Activated B cell treated with CpG ODN at 0.5 μM for 24 hours (primary cell): ENCODE measurements at regions not wholly inside any gene's neighbourhood (a gene's known extent, or its start where the extent isn't known, plus 50 kb on each side); places are given as distances from the start of the nearest gene placed in this dataset.
"Not testable (repeated sequence)": the region's sequence is repeated elsewhere in the genome, so short reads cannot be mapped to it uniquely, and the experiment has no call there.

Experiments
- ATAC-seq: fragments of 200-7000 bp; cut with Tn5 transposase; one replicate; pipeline ENCODE4 v1.10.0; 2021; ENCODE audit warnings: low read depth, mild to moderate bottlenecking, moderate library complexity
- CTCF ChIA-PET: fragments of 350-600 bp; sonication (Branson Sonifier 250); formaldehyde crosslinking; loops from one replicate; lab custom pipeline; 2021; ENCODE audit warnings: antibody characterized with exemption; lab: Charles Lee
- POLR2A ChIA-PET: fragments of 350-600 bp; sonication (Branson Sonifier 250); formaldehyde crosslinking; loops from one replicate; lab custom pipeline; 2021; ENCODE audit warnings: antibody characterized with exemption; lab: Charles Lee
- DNase-seq: peaks from one replicate; pipeline ENCODE4 v3.0.0; 2022
- H3K27ac Mint-ChIP-seq: one replicate; pipeline ENCODE4 v1.8.0; 2020; ENCODE audit warnings: mixed read lengths
- H3K27me3 Mint-ChIP-seq: one replicate; pipeline ENCODE4 v1.8.0; 2021; ENCODE audit warnings: mixed read lengths
- H3K36me3 Mint-ChIP-seq: one replicate; pipeline ENCODE4 v1.8.0; 2021; ENCODE audit warnings: low read depth, mixed read lengths
- H3K4me1 Mint-ChIP-seq: one replicate; pipeline ENCODE4 v1.8.0; 2021; ENCODE audit warnings: mixed read lengths
- H3K4me3 Mint-ChIP-seq: one replicate; pipeline ENCODE4 v1.8.0; 2020; ENCODE audit warnings: mild to moderate bottlenecking, mixed read lengths
- H3K9me3 Mint-ChIP-seq: one replicate; pipeline ENCODE4 v1.8.0; 2020; ENCODE audit warnings: mixed read lengths
- intact Hi-C: fragments of 100-400 bp; cut with micrococcal nuclease; formaldehyde crosslinking; loops from one replicate; pipeline ENCODE4 v1.15.1; 2024
- TF ChIP-seq, protein P1 (sequence below): fragments of 200-600 bp; IDR thresholded peaks from one replicate; pipeline ENCODE4 v1.8.0; 2022; ENCODE audit warnings: antibody characterized with exemption, mild to moderate bottlenecking

DNA sequence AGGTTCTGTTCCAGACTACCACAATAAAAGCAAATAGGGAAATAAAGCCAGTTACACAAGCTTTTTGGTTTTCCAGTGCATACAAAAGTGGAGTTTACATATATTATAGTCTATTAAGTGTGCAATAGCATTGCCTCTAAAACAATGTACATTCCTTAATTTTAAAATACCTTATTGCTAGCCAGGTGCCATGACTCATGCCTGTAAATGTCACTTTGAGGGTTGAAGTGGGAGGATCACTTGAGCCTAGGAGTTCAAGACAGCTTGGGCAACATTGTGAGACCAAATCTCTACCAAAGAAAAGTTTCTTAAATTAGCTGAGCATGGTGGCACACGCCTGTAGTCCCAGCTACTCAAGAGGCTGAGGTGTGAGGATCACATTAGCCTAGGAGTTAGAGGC is 52.9 kb upstream of the IMP4 start:
- Mint-ChIP-seq H3K9me3 (no peaks in the 10 kb centered on the region), H3K4me1 (no peaks in the 10 kb centered on the region), H3K36me3 (no peaks in the 10 kb centered on the region), H3K27ac (no peak overlapping the region), H3K27me3 (peaks cover 13% of the 10 kb centered on the region), H3K4me3 (no peak overlapping the region)
- CTCF ChIA-PET = no interaction called here
- ATAC-seq = no peak
- TF ChIP-seq, protein P1, sequence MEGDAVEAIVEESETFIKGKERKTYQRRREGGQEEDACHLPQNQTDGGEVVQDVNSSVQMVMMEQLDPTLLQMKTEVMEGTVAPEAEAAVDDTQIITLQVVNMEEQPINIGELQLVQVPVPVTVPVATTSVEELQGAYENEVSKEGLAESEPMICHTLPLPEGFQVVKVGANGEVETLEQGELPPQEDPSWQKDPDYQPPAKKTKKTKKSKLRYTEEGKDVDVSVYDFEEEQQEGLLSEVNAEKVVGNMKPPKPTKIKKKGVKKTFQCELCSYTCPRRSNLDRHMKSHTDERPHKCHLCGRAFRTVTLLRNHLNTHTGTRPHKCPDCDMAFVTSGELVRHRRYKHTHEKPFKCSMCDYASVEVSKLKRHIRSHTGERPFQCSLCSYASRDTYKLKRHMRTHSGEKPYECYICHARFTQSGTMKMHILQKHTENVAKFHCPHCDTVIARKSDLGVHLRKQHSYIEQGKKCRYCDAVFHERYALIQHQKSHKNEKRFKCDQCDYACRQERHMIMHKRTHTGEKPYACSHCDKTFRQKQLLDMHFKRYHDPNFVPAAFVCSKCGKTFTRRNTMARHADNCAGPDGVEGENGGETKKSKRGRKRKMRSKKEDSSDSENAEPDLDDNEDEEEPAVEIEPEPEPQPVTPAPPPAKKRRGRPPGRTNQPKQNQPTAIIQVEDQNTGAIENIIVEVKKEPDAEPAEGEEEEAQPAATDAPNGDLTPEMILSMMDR = no peak
- intact Hi-C loops = no loop called here
- no peak for DNase-seq
- POLR2A ChIA-PET = no interaction called here

DNA sequence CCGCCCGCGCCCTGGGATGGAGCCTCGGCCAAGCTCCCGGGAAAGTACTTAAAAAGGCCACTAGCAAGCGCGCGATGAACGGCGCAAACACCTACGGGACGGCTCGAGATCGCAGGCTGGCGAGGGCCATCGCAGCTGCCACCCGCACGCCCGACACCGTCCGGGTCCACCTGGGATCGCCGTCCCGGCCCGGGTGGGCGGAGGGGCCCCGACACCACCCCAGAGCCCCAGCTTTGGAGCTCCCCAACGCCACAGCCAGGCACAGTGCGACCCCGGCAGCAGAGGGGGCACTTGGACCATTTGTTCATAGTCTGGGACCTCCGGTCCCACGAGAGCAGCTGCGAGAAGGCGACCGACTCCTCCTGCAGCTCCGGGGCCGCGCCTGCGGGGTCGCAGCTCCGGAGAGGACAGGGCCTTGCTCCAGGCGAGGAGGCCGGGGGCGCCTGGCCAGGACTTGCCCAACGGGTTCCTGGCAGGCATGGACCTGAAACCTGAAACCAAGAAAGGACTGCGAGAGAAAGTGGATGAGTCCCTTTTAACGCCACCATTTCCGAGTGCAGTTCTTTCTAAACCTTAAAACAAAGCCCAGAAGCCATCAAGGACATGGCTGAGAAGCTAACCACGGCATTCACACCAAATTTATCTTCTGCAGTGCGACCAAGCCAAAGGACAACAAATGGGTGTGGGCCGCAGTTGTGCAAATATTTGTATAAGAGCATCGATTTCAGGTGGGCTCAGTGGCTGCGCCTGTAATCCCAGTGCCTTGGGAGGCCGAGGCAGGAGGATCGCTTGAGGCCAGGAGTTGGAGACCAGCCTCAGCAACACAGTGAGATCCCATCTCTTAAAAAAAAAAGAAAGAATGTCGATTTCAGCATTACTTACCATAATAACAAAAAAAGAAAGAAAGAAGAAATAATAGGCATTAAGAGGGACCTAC is 54.0 kb upstream of the IMP4 start:
- ChIA-PET CTCF (no interaction called here), POLR2A (no interaction called here)
- no peaks in the 10 kb centered on the region for H3K36me3 Mint-ChIP-seq
- DNase-seq (no peak), ATAC-seq (no peak)
- intact Hi-C loops = no loop called here
- H3K27ac Mint-ChIP-seq = no peak overlapping the region
- H3K4me3 Mint-ChIP-seq = no peak overlapping the region
- H3K9me3 Mint-ChIP-seq = no peaks in the 10 kb centered on the region
- TF ChIP-seq, protein P1 = no peak
- peaks cover 6% of the 10 kb centered on the region for H3K27me3 Mint-ChIP-seq
- H3K4me1 Mint-ChIP-seq = no peaks in the 10 kb centered on the region

DNA sequence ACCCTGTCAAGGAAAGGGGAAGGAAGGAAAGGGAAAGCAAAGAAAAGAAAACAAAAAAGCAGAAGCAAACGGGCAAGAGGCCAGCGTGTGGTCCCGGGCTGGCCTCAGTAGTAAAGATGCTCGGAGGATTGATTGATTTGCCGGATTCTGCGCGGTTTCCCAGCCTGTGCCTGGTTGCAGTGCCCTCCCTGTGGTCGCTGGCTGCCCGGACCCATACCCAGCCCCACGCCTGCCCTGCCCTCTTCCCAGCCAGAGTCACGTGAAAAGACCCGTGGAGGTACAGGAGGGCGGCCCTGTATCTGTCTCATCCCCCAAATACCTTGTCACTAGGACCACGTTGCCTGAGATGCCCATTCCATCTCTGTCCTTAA is 55.1 kb upstream of the IMP4 start:
- TF ChIP-seq, protein P1 = no peak
- Mint-ChIP-seq H3K27me3 (peaks cover 5% of the 10 kb centered on the region), H3K4me3 (no peak overlapping the region), H3K36me3 (no peaks in the 10 kb centered on the region), H3K9me3 (no peaks in the 10 kb centered on the region), H3K27ac (no peak overlapping the region), H3K4me1 (no peaks in the 10 kb centered on the region)
- ATAC-seq (no peak), DNase-seq (no peak)
- intact Hi-C loops = no loop called here
- POLR2A ChIA-PET = no interaction called here
- CTCF ChIA-PET = no interaction called here

DNA sequence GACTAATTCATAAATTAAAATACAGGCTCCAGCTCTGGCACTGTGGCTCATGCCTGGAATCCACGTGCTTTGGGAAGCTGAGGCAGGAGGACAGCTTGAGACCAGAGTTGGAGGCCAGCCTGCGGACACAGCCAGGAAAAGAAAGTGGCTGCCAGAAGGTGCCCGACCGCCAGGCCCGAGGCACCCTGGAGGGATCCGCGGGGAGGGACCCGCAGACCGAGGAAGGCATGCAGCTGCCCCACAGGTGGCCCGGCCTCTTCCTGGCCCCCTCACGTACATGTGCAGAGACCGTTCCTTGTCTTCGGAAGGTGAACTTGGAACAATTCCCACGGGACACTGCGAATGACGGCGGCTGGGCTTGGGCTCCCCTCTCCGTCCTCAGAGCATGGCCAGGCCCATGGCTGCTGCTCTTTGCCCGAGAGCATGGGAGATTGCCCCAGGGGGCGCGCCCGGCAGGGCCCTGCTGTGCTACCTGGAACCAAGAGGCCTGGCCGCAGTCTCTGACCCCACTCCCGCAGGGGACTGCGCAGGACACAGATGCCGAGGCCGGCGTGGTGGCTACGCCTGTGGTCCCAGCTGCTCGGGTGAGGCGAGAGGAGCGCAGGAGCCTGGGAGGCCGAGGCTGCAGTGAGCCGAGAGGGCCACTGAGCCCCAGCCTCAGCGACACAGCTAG is 55.6 kb upstream of the IMP4 start:
- H3K27me3 Mint-ChIP-seq = peaks cover 5% of the 10 kb centered on the region
- ATAC-seq (no peak), DNase-seq (no peak)
- H3K4me3 Mint-ChIP-seq = no peak overlapping the region
- H3K27ac Mint-ChIP-seq = no peak overlapping the region
- H3K4me1 Mint-ChIP-seq = no peaks in the 10 kb centered on the region
- POLR2A ChIA-PET = no interaction called here
- H3K9me3 Mint-ChIP-seq = no peaks in the 10 kb centered on the region
- no peaks in the 10 kb centered on the region for H3K36me3 Mint-ChIP-seq
- TF ChIP-seq, protein P1 = no peak
- intact Hi-C loops = no loop called here
- CTCF ChIA-PET = no interaction called here

DNA sequence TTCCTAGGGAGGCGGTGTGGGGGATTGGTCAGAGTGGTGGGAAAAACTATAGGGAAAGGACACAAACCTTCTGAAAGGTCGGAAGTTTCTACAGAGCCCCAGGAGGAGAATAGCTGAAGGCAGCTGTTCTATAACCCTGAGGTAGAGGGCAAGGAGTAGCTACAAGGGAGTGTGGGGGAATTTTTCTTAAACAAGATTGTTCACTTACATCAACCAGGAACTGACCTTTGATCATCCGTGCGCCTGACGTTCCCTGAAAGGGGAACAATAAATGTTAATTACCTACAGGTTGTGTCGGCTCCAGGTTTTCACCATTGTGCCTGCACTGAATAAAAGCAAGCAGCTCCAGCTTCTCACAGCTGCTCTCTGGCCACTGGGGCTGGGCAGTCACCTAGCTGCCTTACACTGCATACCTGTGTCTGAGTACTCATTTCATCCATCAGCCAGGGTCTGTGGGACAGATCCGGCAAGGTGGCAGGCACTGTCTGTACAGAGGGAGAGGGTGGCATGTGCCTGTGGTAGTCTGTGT is 59.3 kb upstream of the IMP4 start:
- H3K9me3 Mint-ChIP-seq, H3K36me3 Mint-ChIP-seq, DNase-seq, CTCF ChIA-PET, ATAC-seq, H3K4me1 Mint-ChIP-seq, intact Hi-C loops, POLR2A ChIA-PET, H3K4me3 Mint-ChIP-seq, H3K27ac Mint-ChIP-seq, H3K27me3 Mint-ChIP-seq: not testable (repeated sequence)

DNA sequence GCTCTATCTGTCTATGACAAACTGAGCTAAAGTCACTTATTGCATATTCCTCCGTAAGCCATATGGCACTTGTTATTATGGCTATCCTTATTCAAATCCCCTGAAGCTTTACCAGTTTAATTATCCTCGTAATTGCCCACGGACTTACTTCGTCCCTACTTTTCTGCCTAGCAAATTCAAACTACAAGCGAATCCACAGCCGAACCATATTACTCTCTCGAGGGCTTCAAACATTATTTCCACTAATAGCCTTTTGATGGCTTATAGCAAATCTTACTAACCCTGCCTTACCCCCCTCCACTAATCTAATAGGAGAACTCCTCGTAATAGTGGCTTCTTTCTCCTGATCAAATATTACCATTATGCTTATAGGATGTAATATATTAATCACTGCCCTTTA is 63.1 kb upstream of the IMP4 start:
- ATAC-seq, POLR2A ChIA-PET, H3K4me1 Mint-ChIP-seq, H3K27me3 Mint-ChIP-seq, H3K36me3 Mint-ChIP-seq, DNase-seq, H3K4me3 Mint-ChIP-seq, H3K27ac Mint-ChIP-seq, CTCF ChIA-PET, H3K9me3 Mint-ChIP-seq, intact Hi-C loops: not testable (repeated sequence)

DNA sequence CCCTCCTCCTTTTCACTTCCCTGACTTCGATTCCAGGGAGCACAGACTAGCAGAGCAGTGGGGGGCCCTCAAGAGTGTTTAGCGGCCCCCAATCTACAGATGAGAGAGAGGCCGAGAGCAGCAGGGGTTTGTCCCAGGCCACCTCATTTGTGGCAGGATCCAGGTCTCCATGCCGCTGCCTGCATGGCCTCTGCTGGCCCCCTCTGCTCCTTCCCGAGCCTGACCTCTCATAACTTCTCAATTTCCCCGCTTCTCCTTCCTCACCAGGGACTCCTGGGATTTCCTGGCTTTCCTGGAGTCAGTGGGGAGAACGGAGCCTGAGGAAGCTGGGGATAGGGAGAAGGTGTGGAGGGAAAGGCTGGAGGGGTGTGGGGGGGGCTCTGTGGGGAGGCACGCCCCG is 70.1 kb upstream of the TUBA3E start:
- H3K4me1 Mint-ChIP-seq, intact Hi-C loops, H3K27ac Mint-ChIP-seq, POLR2A ChIA-PET, H3K36me3 Mint-ChIP-seq, CTCF ChIA-PET, ATAC-seq, H3K4me3 Mint-ChIP-seq, H3K27me3 Mint-ChIP-seq: not testable (repeated sequence)
- DNase-seq = peak; percentile 9
- peaks cover 16% of the 10 kb centered on the region for H3K9me3 Mint-ChIP-seq

DNA sequence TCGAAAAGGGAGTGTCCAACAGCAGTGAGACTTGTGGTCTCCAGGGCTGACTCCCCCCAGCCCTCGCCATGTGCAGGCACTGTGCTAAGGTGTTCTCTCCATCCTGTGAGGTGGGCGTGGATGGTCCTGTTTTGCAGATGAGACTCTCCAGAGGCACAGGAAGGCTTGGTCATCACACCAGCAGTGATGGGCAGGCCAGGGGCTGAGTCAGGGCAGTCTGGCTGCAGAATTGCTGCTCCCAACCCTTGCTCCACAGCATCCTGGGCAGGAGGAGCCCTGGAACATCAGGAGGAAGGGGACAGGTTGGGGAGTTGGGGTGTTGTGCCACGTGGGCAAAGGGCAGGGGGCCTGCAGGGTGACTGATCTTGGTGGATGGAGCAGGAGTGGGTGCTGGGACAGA is 69.3 kb upstream of the TUBA3E start:
- POLR2A ChIA-PET, H3K4me3 Mint-ChIP-seq, H3K27me3 Mint-ChIP-seq, H3K27ac Mint-ChIP-seq, H3K36me3 Mint-ChIP-seq, ATAC-seq, intact Hi-C loops, DNase-seq, CTCF ChIA-PET, H3K4me1 Mint-ChIP-seq: not testable (repeated sequence)
- peaks cover 16% of the 10 kb centered on the region for H3K9me3 Mint-ChIP-seq
